ENCODE measurements at regions not wholly inside any gene's neighbourhood (a gene's known extent, or its start where the extent isn't known, plus 50 kb on each side); places are given as distances from the start of the nearest gene placed in this dataset.

GRCh38 chr2:2777876-2778275 lies 446.8 kb upstream of the MYT1L start (continued):
- TF ChIP-seq CHD7 (IDR thresholded peaks at IDR 0.05; ENCODE audit: insufficient replicate concordance, low read length) (no peak), MAFK (IDR thresholded peaks at IDR 0.05; ENCODE audit: low read depth, low read length) (no peak), TCF12 (IDR thresholded peaks at IDR 0.05; ENCODE audit: low read depth, low read length) (no peak), POU5F1 (IDR thresholded peaks at IDR 0.05; ENCODE audit: low read depth, low read length) (no peak), BCL11A (IDR thresholded peaks at IDR 0.05; ENCODE audit: low read depth in 2 of 2, low read length in 2 of 2) (no peak), SP1 (IDR thresholded peaks at IDR 0.05; ENCODE audit: low read depth, low read length) (no peak), RFX5 (IDR thresholded peaks at IDR 0.05; ENCODE audit: borderline replicate concordance, low read depth, low read length) (no peak), E2F6 (IDR thresholded peaks at IDR 0.05) (no peak), EZH2 (IDR thresholded peaks at IDR 0.05; ENCODE audit: low read depth, low read length, severe bottlenecking) (no peak)
- TF ChIP-seq, protein P1, sequence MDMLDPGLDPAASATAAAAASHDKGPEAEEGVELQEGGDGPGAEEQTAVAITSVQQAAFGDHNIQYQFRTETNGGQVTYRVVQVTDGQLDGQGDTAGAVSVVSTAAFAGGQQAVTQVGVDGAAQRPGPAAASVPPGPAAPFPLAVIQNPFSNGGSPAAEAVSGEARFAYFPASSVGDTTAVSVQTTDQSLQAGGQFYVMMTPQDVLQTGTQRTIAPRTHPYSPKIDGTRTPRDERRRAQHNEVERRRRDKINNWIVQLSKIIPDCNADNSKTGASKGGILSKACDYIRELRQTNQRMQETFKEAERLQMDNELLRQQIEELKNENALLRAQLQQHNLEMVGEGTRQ (IDR thresholded peaks at IDR 0.05; ENCODE audit: low read length): no peak

Measured in H1 (cell line).